K562 (cell line): ENCODE measurements at regions not wholly inside any gene's neighbourhood (a gene's known extent, or its start where the extent isn't known, plus 50 kb on each side); places are given as distances from the start of the nearest gene placed in this dataset.

ENCODE experiments used
- ATAC-seq: fragments of 200-7000 bp; cut with Tn5 transposase; 3 replicates; pipeline ENCODE4 v1.9.1; 2020; ENCODE audit warnings: moderate library complexity
- BruUV-seq: library from RNA; stranded (reverse); fragments of 400-500 nt; replicated peaks from 2 replicates; lab custom pipeline; 2021; lab: Mats Ljungman, UMichigan
- CTCF ChIA-PET: fragments of 300-600 bp; formaldehyde crosslinking; extraction: SDS; loops from one replicate; lab custom pipeline; 2021; ENCODE audit warnings: low intra/inter-chr PET ratio; lab: Yijun Ruan, JAX
- POLR2A ChIA-PET: fragments of 300-600, 350-650 bp; sonication (Branson Sonifier 250); formaldehyde crosslinking; extraction: SDS; loops from one replicate; lab custom pipeline; 2021; ENCODE audit warnings: antibody characterized with exemption, inconsistent platforms; lab: Yijun Ruan, JAX
- DNase-seq, 4 experiments: peaks; one replicate each; pipeline versions ENCODE4 v3.0.0 to v3.0.0-alpha.2; 2011 to 2018; ENCODE audit warnings: low spot score in 3 of 4, mixed read lengths in 3 of 4; ENCODE audit errors: extremely low read depth in 1 of 4
- FAIRE-seq: peaks from 2 replicates; lab custom pipeline; 2011; peaks lifted over from hg19 to GRCh38; lab: Jason Lieb, UNC
- H2AFZ ChIP-seq: 2 replicates; pipeline ENCODE4 v1.6.0; 2011; ENCODE audit warnings: low read depth, low read length, control low read depth, inconsistent platforms
- H3K27ac ChIP-seq: fragments of 200-600 bp; 3 replicates; pipeline ENCODE4 v1.8.0; 2011; ENCODE audit warnings: low read depth, mild to moderate bottlenecking, control low read depth, inconsistent platforms, low read length, moderate library complexity, mixed read lengths; ENCODE audit errors: extremely low read depth
- H3K27me3 ChIP-seq, 2 experiments: fragments of 300-600 bp in 1 of 2; 2 replicates in 1 of 2; 3 replicates in 1 of 2; pipeline versions ENCODE4 v1.6.0 to v1.8.0; 2011; ENCODE audit warnings: inconsistent platforms in 2 of 2, low read length in 2 of 2, mild to moderate bottlenecking in 1 of 2, mixed read lengths in 1 of 2, moderate library complexity in 1 of 2; ENCODE audit not compliant: control insufficient read depth in 2 of 2, insufficient read depth in 2 of 2
- H3K36me3 ChIP-seq: fragments of 300-600 bp; 3 replicates; pipeline ENCODE4 v1.8.0; 2011; ENCODE audit warnings: mild to moderate bottlenecking, low read length, inconsistent platforms; ENCODE audit not compliant: control insufficient read depth, insufficient read depth
- H3K4me1 ChIP-seq, 2 experiments: fragments of 200-600 bp in 1 of 2; replicated peaks in 1 of 2; 2 replicates in 1 of 2; 3 replicates in 1 of 2; pipeline versions ENCODE4 v1.5.1 to v1.8.0; 2011; ENCODE audit warnings: inconsistent platforms in 2 of 2, low read length in 2 of 2, mild to moderate bottlenecking in 1 of 2, mixed read lengths in 1 of 2, moderate library complexity in 1 of 2; ENCODE audit not compliant: control insufficient read depth in 2 of 2, insufficient read depth in 2 of 2
- H3K4me2 ChIP-seq: 2 replicates; pipeline ENCODE4 v1.6.1; 2011; ENCODE audit warnings: low read length, control low read depth, inconsistent platforms, mixed read lengths; ENCODE audit not compliant: insufficient read depth
- H3K4me3 ChIP-seq: fragments of 200-600 bp; sonication (generic), shearing (Covaris generic); 2 replicates; pipeline ENCODE4 v1.5.1; 2016; ENCODE audit warnings: control low read depth, inconsistent platforms
- H3K79me2 ChIP-seq: fragments of 200-600 bp; 3 replicates; pipeline ENCODE4 v1.8.0; 2011; ENCODE audit warnings: low read length, inconsistent platforms; ENCODE audit not compliant: control insufficient read depth, insufficient read depth
- H3K9ac ChIP-seq, 2 experiments: 2 replicates each; pipeline versions ENCODE4 v1.6.0 to v1.6.1; 2011; ENCODE audit warnings: low read depth in 2 of 2, low read length in 2 of 2, control low read depth in 1 of 2, inconsistent platforms in 1 of 2, mild to moderate bottlenecking in 1 of 2, mixed read lengths in 1 of 2; ENCODE audit not compliant: insufficient read depth in 1 of 2
- H3K9me1 ChIP-seq: one replicate; pipeline ENCODE4 v1.6.0; 2011; ENCODE audit warnings: inconsistent platforms, mild to moderate bottlenecking, low read length, moderate library complexity; ENCODE audit not compliant: control insufficient read depth, insufficient read depth
- H3K9me3 ChIP-seq: replicated peaks from 2 replicates; pipeline ENCODE4 v1.5.1; 2011; ENCODE audit warnings: low read depth, low read length, inconsistent platforms; ENCODE audit not compliant: control insufficient read depth, insufficient read depth
- H4K20me1 ChIP-seq: replicated peaks from 2 replicates; pipeline ENCODE4 v1.6.1; 2011; ENCODE audit warnings: low read length, inconsistent platforms, mixed read lengths; ENCODE audit not compliant: control insufficient read depth, insufficient read depth
- ARID1B ChIP-seq: fragments of 450-650 bp; IDR thresholded peaks from 2 replicates; pipeline ENCODE4 v1.6.1; 2016; ENCODE audit warnings: antibody characterized with exemption, mild to moderate bottlenecking, inconsistent platforms
- BRD4 ChIP-seq: fragments of 200-600 bp; sonication (generic); IDR thresholded peaks from 2 replicates; pipeline ENCODE4 v1.6.1; 2017; ENCODE audit warnings: inconsistent platforms
- ESRRB ChIP-seq: fragments of 250-450 bp; sonication (Bioruptor Pico); IDR thresholded peaks from 2 replicates; pipeline ENCODE4 v1.5.0; 2020; ENCODE audit warnings: mild to moderate bottlenecking, moderate library complexity, borderline replicate concordance
- HEY1 ChIP-seq: fragments of 250-450 bp; sonication (Bioruptor Pico); IDR thresholded peaks from 2 replicates; pipeline ENCODE4 v1.5.0; 2020; ENCODE audit warnings: mild to moderate bottlenecking, moderate library complexity, borderline replicate concordance
- IRF2 ChIP-seq: sonication (generic); formaldehyde crosslinking; IDR thresholded peaks from 2 replicates; pipeline ENCODE4 v1.8.1; 2022; ENCODE audit warnings: mild to moderate bottlenecking, missing genetic modification reagents
- JUN ChIP-seq, 2 experiments: sonication (generic) in 1 of 2; formaldehyde crosslinking in 1 of 2; IDR thresholded peaks; 2 replicates each; pipeline versions ENCODE4 v1.6.1 to v1.8.0; 2012 to 2022; ENCODE audit warnings: borderline replicate concordance in 2 of 2, mild to moderate bottlenecking in 2 of 2, improper control_type of control experiment in 1 of 2, low read depth in 1 of 2, low read length in 1 of 2, missing genetic modification reagents in 1 of 2
- MAFF ChIP-seq: IDR thresholded peaks from 2 replicates; pipeline ENCODE4 v1.6.1; 2012; ENCODE audit warnings: low read length, improper control_type of control experiment
- MYNN ChIP-seq, 2 experiments: sonication (generic); formaldehyde crosslinking in 1 of 2; IDR thresholded peaks; 2 replicates each; pipeline versions ENCODE4 v1.5.0 to v1.6.1; 2016 to 2020; ENCODE audit warnings: antibody characterized with exemption in 1 of 2, missing genetic modification reagents in 1 of 2
- NFIC ChIP-seq: fragments of 450-650 bp; IDR thresholded peaks from 2 replicates; pipeline ENCODE4 v1.6.1; 2017; ENCODE audit warnings: mild to moderate bottlenecking, inconsistent platforms
- RAD21 ChIP-seq, 2 experiments: fragments of 250-450 bp in 1 of 2; fragments of 450-650 bp in 1 of 2; sonication (Bioruptor Pico) in 1 of 2; formaldehyde crosslinking in 1 of 2; IDR thresholded peaks in 1 of 2; conservative IDR thresholded peaks in 1 of 2; 2 replicates each; pipeline versions ENCODE4 v1.4.0 to v1.8.0; 2020 to 2022; ENCODE audit warnings: mild to moderate bottlenecking in 2 of 2, moderate library complexity in 1 of 2
- RBM14 ChIP-seq: fragments of 200-400 bp; formaldehyde crosslinking; IDR thresholded peaks from 2 replicates; pipeline ENCODE4 v1.6.1; 2018; ENCODE audit warnings: low read depth, mild to moderate bottlenecking, low read length, moderate library complexity, borderline replicate concordance; ENCODE audit not compliant: insufficient read depth
- SIRT6 ChIP-seq: IDR thresholded peaks from one replicate; pipeline ENCODE4 v1.6.1; 2012; ENCODE audit warnings: low read depth, mild to moderate bottlenecking, control low read depth, inconsistent platforms, low read length, moderate library complexity
- TAF7 ChIP-seq: fragments of 450-650 bp; IDR thresholded peaks from 2 replicates; pipeline ENCODE4 v1.6.1; 2016; ENCODE audit warnings: missing genetic modification characterization, missing compliant biosample characterization
- TOE1 ChIP-seq, 2 experiments: fragments of 450-650 bp in 1 of 2; sonication (generic) in 1 of 2; formaldehyde crosslinking in 1 of 2; IDR thresholded peaks; 2 replicates each; pipeline versions ENCODE4 v1.7.1 to v1.8.0; 2016 to 2022; ENCODE audit warnings: borderline replicate concordance in 2 of 2, mild to moderate bottlenecking in 2 of 2, antibody characterized with exemption in 1 of 2, inconsistent platforms in 1 of 2, low read depth in 1 of 2, missing genetic modification reagents in 1 of 2, moderate library complexity in 1 of 2
- ZC3H4 ChIP-seq: sonication (generic); formaldehyde crosslinking; IDR thresholded peaks from 2 replicates; pipeline ENCODE4 v1.9.0; 2021; ENCODE audit warnings: missing genetic modification reagents, borderline replicate concordance
- ZNF143 ChIP-seq: sonication (generic); formaldehyde crosslinking; IDR thresholded peaks from 2 replicates; pipeline ENCODE4 v1.9.0; 2022; ENCODE audit warnings: mild to moderate bottlenecking, missing genetic modification reagents
- ZNF212 ChIP-seq: fragments of 450-650 bp; formaldehyde crosslinking; IDR thresholded peaks from 2 replicates; pipeline ENCODE4 v1.4.0; 2020; ENCODE audit warnings: mild to moderate bottlenecking
- WGBS: fragments of 100-300 bp; shearing (Covaris generic); methylation state at CpG from one replicate; pipeline ENCODE4 v1.1.6; 2016; ENCODE audit warnings: low coverage, mixed read lengths; ENCODE audit not compliant: insufficient coverage; ENCODE audit errors: missing lambda C conversion rate; 5-methylcytosine and 5-hydroxymethylcytosine counted together
- in situ Hi-C: fragments of 300-500 bp; cut with MboI; formaldehyde crosslinking; loops from 4 replicates; pipeline ENCODE4 v1.15.0; 2018; ENCODE audit warnings: inconsistent platforms, mixed read lengths
- intact Hi-C: fragments of 100-400 bp; cut with micrococcal nuclease; formaldehyde crosslinking; loops from 2 replicates; pipeline ENCODE4 v1.14.2; 2022
- TF ChIP-seq, protein P1 (sequence below): sonication (generic); formaldehyde crosslinking; IDR thresholded peaks from 2 replicates; pipeline ENCODE4 v1.8.1; 2022; ENCODE audit warnings: missing genetic modification reagents
- TF ChIP-seq, protein P2 (sequence below): fragments of 250-450 bp; sonication (Bioruptor Pico); IDR thresholded peaks from 2 replicates; pipeline ENCODE4 v1.4.0; 2020; ENCODE audit warnings: borderline replicate concordance

DNA sequence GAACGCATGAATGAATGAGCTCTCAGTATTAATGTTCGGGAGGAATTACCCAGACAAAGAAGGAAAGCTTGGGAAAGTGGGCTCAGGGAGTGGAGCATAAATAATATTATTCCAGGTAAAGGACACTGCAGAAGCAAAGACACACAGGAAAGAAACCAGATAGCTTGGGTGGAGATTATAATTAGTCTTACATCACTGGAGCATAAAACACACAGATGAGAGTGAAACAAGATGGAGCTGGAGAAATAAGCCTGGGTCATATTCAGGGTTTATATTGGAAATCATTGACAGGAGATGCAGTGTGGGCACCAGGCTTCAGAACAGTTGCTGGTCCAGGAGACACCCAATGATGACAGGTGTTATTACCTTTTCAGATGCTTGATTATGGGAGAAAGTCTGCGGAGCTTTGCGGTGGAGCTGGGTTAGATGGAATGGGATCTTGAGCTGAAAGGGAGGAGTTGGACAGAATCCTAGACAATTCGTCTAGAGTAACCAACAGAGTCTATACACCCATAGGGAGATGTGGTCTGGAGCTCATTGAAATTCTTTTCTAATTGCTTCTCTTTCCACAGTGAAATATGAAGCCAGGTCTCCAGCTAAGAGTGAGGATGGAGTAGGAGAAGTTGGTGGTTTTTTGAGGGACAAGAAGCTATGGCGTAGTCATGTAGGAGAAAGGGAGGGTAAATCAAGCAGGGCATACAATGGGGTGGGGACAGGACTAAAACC, 227.2 kb downstream of the FAM76B start:
- WGBS, result 14% methylated on average over 6 of the region's 6 CpGs
- intact Hi-C loops, result no loop called here
- peak overlapping the region; percentile 9; the same call in 1 of the 2 replicates for H2AFZ ChIP-seq

More for the DNA sequence above, 227.2 kb downstream of the FAM76B start:
- H3K9me1 ChIP-seq, result no peaks in the 10 kb centered on the region
- no peak for TF ChIP-seq MYNN (IDR thresholded peaks at IDR 0.05)
- TF ChIP-seq MYNN (CRISPR knock-in tag; IDR thresholded peaks at IDR 0.05), result no peak
- TF ChIP-seq, protein P1, sequence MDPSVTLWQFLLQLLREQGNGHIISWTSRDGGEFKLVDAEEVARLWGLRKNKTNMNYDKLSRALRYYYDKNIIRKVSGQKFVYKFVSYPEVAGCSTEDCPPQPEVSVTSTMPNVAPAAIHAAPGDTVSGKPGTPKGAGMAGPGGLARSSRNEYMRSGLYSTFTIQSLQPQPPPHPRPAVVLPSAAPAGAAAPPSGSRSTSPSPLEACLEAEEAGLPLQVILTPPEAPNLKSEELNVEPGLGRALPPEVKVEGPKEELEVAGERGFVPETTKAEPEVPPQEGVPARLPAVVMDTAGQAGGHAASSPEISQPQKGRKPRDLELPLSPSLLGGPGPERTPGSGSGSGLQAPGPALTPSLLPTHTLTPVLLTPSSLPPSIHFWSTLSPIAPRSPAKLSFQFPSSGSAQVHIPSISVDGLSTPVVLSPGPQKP, result no peak
- no peak for TF ChIP-seq NFIC
- no peak for TF ChIP-seq ZC3H4 (CRISPR knock-in tag)
- TF ChIP-seq BRD4, result no peak
- TF ChIP-seq ZNF143 (CRISPR knock-in tag), result no peak
- no peak for TF ChIP-seq ZNF212 (CRISPR knock-in tag)
- TF ChIP-seq TAF7 (tag), result no peak
- TF ChIP-seq IRF2 (CRISPR knock-in tag), result no peak
- no peak for TF ChIP-seq SIRT6
- TF ChIP-seq HEY1 (CRISPR knock-in tag), result no peak
- TF ChIP-seq ESRRB (CRISPR knock-in tag), result no peak
- no peak for TF ChIP-seq MAFF
- no peak for TF ChIP-seq ARID1B
- no peak for TF ChIP-seq TOE1 (IDR thresholded peaks at IDR 0.05; ENCODE audit: borderline replicate concordance)
- no peak for TF ChIP-seq TOE1 (CRISPR knock-in tag; IDR thresholded peaks at IDR 0.05; ENCODE audit: borderline replicate concordance, low read depth)
- TF ChIP-seq, protein P2, sequence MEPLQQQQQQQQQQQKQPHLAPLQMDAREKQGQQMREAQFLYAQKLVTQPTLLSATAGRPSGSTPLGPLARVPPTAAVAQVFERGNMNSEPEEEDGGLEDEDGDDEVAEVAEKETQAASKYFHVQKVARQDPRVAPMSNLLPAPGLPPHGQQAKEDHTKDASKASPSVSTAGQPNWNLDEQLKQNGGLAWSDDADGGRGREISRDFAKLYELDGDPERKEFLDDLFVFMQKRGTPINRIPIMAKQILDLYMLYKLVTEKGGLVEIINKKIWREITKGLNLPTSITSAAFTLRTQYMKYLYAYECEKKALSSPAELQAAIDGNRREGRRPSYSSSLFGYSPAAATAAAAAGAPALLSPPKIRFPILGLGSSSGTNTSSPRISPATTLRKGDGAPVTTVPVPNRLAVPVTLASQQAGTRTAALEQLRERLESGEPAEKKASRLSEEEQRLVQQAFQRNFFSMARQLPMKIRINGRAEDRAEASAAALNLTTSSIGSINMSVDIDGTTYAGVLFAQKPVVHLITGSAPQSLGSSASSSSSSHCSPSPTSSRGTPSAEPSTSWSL, result no peak
- TF ChIP-seq JUN (IDR thresholded peaks at IDR 0.05; ENCODE audit: borderline replicate concordance, low read depth, low read length), result no peak
- no peak for TF ChIP-seq JUN (CRISPR knock-in tag; IDR thresholded peaks at IDR 0.05; ENCODE audit: borderline replicate concordance)
- TF ChIP-seq RAD21 (CRISPR knock-in tag; conservative IDR thresholded peaks at IDR 0.05 in 1 of 2, IDR thresholded peaks at IDR 0.05 in 1 of 2), result no peak
- no peak for TF ChIP-seq RBM14
- no peak for ATAC-seq
- no peaks in the 10 kb centered on the region for H3K36me3 ChIP-seq
- peaks cover 0 to 3% of the 10 kb centered on the region in 2 experiments; a peak in 2 of 5 replicates for H3K4me1 ChIP-seq
- H3K27me3 ChIP-seq, result no peaks in the 10 kb centered on the region; a peak in 1 of 5 replicates
- no peaks in the 10 kb centered on the region for H3K9me3 ChIP-seq
- H3K79me2 ChIP-seq, result no peaks in the 10 kb centered on the region
- no peak for DNase-seq
- ChIA-PET CTCF (no interaction called here), POLR2A (interaction anchor here (0.6 to 1.9 kb wide), 5 partner anchors 9 to 1620 kb away, joined by 4 to 10 read pairs (median 5); no protein-coding TSS in a partner anchor)
- no TSS peak for BruUV-seq
- no peak overlapping the region for H3K9ac ChIP-seq
- H3K4me2 ChIP-seq, result no peak overlapping the region
- no peak overlapping the region for H3K4me3 ChIP-seq
- in situ Hi-C loops, result no loop called here
- no peaks in the 10 kb centered on the region for H4K20me1 ChIP-seq
- no peak overlapping the region for H3K27ac ChIP-seq
- no peak for FAIRE-seq
